GM10266 (cell line): ENCODE measurements at regions not wholly inside any gene's neighbourhood (a gene's known extent, or its start where the extent isn't known, plus 50 kb on each side); places are given as distances from the start of the nearest gene placed in this dataset.

Source experiments
- DNase-seq: peaks from one replicate; pipeline ENCODE4 v3.0.0; 2012; ENCODE audit errors: extremely low spot score
- CTCF ChIP-seq: IDR thresholded peaks from 2 replicates; pipeline ENCODE4 v1.5.1; 2012; ENCODE audit warnings: mild to moderate bottlenecking, low read depth; ENCODE audit not compliant: control insufficient read depth, insufficient read depth; ENCODE audit errors: missing control alignments

GRCh38 chr22:48736593-48737460 is 1090.8 kb downstream of the BRD1 start:
- DNase-seq = no peak
- no peak for TF ChIP-seq CTCF

- no peak for TF ChIP-seq CTCF
- no peak for DNase-seq
Measured at GRCh38 chr22:48734961-48735360, 1092.7 kb downstream of the BRD1 start.

- TF ChIP-seq CTCF = no peak
- no peak for DNase-seq
Measured at GRCh38 chr22:48734359-48734758, 1093.3 kb downstream of the BRD1 start.

DNA sequence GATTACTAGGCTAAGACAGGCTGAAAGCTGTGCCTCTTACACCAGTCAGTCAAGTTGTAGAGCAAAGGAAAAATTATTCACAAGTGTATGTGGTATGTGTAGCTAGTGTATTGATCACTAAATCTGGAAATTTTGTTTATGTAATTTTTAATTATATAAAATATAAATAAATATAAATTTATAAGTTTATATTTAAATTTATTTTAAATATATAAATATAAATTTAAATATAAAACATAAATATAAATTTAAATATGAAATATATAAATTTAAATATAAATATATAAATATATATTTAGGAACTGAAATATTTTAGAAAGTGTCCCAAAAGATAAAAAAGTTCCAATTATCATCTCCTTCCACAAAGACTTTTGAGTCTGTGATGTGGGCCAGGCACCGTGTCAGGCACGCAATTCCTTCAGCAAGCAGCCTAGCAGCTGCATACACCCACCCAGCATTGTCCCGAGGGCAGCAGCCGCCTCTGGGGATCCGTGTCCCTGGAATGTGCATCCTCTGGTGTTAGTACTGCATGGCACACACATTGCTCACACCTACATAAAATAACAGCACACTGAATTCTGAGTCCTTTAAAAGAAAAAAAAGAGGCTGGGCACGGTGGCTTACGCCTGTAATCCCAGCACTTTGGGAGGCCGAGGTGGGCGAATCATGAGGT is 1098.0 kb downstream of the BRD1 start:
- no peak for DNase-seq
- no peak for TF ChIP-seq CTCF

GRCh38 chr22:48727454-48728058 is 1100.1 kb downstream of the BRD1 start:
- no peak for TF ChIP-seq CTCF
- DNase-seq = no peak

- DNase-seq = no peak
- no peak for TF ChIP-seq CTCF
Measured at GRCh38 chr22:48724899-48725298, 1102.8 kb downstream of the BRD1 start.

DNA sequence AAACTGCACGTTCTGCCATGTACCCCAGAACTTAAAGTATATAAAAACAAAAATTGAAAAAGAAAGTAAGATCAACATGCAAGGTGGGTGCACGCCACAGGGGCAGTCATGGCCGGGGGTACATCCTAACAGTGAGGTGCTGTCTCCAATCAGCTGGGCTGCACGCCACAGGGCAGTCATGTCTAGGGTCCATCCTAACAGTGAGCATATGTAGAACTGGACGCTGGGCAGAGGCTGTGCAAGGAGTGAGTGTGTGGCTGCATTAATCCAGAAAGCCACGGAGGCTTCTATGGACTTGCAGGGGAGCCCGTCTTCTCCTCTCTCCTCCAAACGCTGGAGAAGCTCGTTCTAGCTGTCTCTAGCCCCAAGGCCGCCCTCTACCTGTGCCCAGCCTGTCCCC is 1105.0 kb downstream of the BRD1 start:
- DNase-seq = no peak
- TF ChIP-seq CTCF = no peak
